GF-D8 (cell line): ENCODE measurements at regions not wholly inside any gene's neighbourhood (a gene's known extent, or its start where the extent isn't known, plus 50 kb on each side); places are given as distances from the start of the nearest gene placed in this dataset.
"Not testable (repeated sequence)": the region's sequence is repeated elsewhere in the genome, so short reads cannot be mapped to it uniquely, and the experiment has no call there.

Experiments used
- DNase-seq: peaks from one replicate; lab custom pipeline; 2025; lab: John Stamatoyannopoulos, UW

- DNase-seq, result no peak
Observed at GRCh38 chr1:209109001-209109785, 474.3 kb upstream of the CAMK1G start.

- DNase-seq, result no peak
Observed at GRCh38 chr1:209113521-209113920, 470.0 kb upstream of the CAMK1G start.

GRCh38 chr1:209116705-209117104 lies 466.8 kb upstream of the CAMK1G start:
- no peak for DNase-seq

- DNase-seq, result no peak
Observed at GRCh38 chr1:209123601-209124000, 459.9 kb upstream of the CAMK1G start.

GRCh38 chr1:209129091-209129490 lies 454.4 kb upstream of the CAMK1G start:
- DNase-seq, result not testable (repeated sequence)

GRCh38 chr1:209130886-209131285 lies 452.6 kb upstream of the CAMK1G start:
- no peak for DNase-seq

- DNase-seq, result no peak
Observed at GRCh38 chr1:209132736-209133467, 450.6 kb upstream of the CAMK1G start.

- no peak for DNase-seq
Observed at GRCh38 chr1:209134001-209134400, 449.5 kb upstream of the CAMK1G start.

GRCh38 chr1:209143916-209144315 lies 439.6 kb upstream of the CAMK1G start:
- no peak for DNase-seq

GRCh38 chr1:209150114-209150513 lies 433.4 kb upstream of the CAMK1G start:
- no peak for DNase-seq

- DNase-seq, result no peak
Observed at GRCh38 chr1:209153411-209153810, 430.1 kb upstream of the CAMK1G start.

GRCh38 chr1:209154912-209155311 lies 428.6 kb upstream of the CAMK1G start:
- no peak for DNase-seq

GRCh38 chr1:209155546-209155945 lies 428.0 kb upstream of the CAMK1G start:
- DNase-seq, result no peak

GRCh38 chr1:209156991-209157390 lies 426.5 kb upstream of the CAMK1G start:
- no peak for DNase-seq

GRCh38 chr1:209157546-209158249 lies 425.8 kb upstream of the CAMK1G start:
- DNase-seq, result no peak

- no peak for DNase-seq
Observed at GRCh38 chr1:209158851-209159250, 424.7 kb upstream of the CAMK1G start.

GRCh38 chr1:209160230-209160629 lies 423.3 kb upstream of the CAMK1G start:
- DNase-seq, result no peak

GRCh38 chr1:209162651-209163050 lies 420.9 kb upstream of the CAMK1G start:
- no peak for DNase-seq

- no peak for DNase-seq
Observed at GRCh38 chr1:209168204-209168603, 415.3 kb upstream of the CAMK1G start.

GRCh38 chr1:209171151-209171550 lies 412.4 kb upstream of the CAMK1G start:
- no peak for DNase-seq

GRCh38 chr1:209172286-209172685 lies 411.2 kb upstream of the CAMK1G start:
- DNase-seq, result no peak

GRCh38 chr1:209172792-209173542 lies 410.5 kb upstream of the CAMK1G start:
- DNase-seq, result not testable (repeated sequence)
